NCI-H146 (cell line): ENCODE measurements at regions not wholly inside any gene's neighbourhood (a gene's known extent, or its start where the extent isn't known, plus 50 kb on each side); places are given as distances from the start of the nearest gene placed in this dataset.

Source experiments
- DNase-seq: peaks from one replicate; lab custom pipeline; 2025; lab: John Stamatoyannopoulos, UW

GRCh38 chrX:9317176-9317575 is 147.7 kb upstream of the TBL1X start:
- DNase-seq = peak; percentile 3

- DNase-seq = peak; percentile 2
These were observed 146.6 kb upstream of the TBL1X start for GRCh38 chrX:9318213-9318612.

GRCh38 chrX:9318766-9319165 is 146.1 kb upstream of the TBL1X start:
- peak; percentile 62 for DNase-seq

GRCh38 chrX:9320940-9321339 is 143.9 kb upstream of the TBL1X start:
- no peak for DNase-seq

- no peak for DNase-seq
These were observed 140.2 kb upstream of the TBL1X start for GRCh38 chrX:9324676-9325075.

- DNase-seq = no peak
These were observed 138.5 kb upstream of the TBL1X start for GRCh38 chrX:9326369-9326768.

GRCh38 chrX:9327086-9327746 is 137.6 kb upstream of the TBL1X start:
- DNase-seq = no peak

GRCh38 chrX:9327747-9328145 is 137.1 kb upstream of the TBL1X start:
- DNase-seq = no peak

- no peak for DNase-seq
These were observed 135.8 kb upstream of the TBL1X start for GRCh38 chrX:9329056-9329455.

- DNase-seq = no peak
These were observed 134.4 kb upstream of the TBL1X start for GRCh38 chrX:9330249-9330982.

GRCh38 chrX:9333873-9334560 is 130.8 kb upstream of the TBL1X start:
- no peak for DNase-seq

GRCh38 chrX:9335251-9335650 is 129.6 kb upstream of the TBL1X start:
- DNase-seq = no peak

- DNase-seq = no peak
These were observed 128.4 kb upstream of the TBL1X start for GRCh38 chrX:9336456-9336855.

- DNase-seq = no peak
These were observed 127.8 kb upstream of the TBL1X start for GRCh38 chrX:9337046-9337445.

GRCh38 chrX:9338986-9339385 is 125.9 kb upstream of the TBL1X start:
- no peak for DNase-seq

GRCh38 chrX:9339603-9340491 is 125.0 kb upstream of the TBL1X start:
- DNase-seq = no peak

- no peak for DNase-seq
These were observed 124.1 kb upstream of the TBL1X start for GRCh38 chrX:9340598-9341290.

GRCh38 chrX:9341291-9342201 is 123.3 kb upstream of the TBL1X start:
- DNase-seq = peak; percentile 40

GRCh38 chrX:9342561-9343051 is 122.3 kb upstream of the TBL1X start:
- DNase-seq = peak; percentile 85

- DNase-seq = no peak
These were observed 120.9 kb upstream of the TBL1X start for GRCh38 chrX:9343971-9344370.
